HG02852 (cell line): ENCODE measurements at regions not wholly inside any gene's neighbourhood (a gene's known extent, or its start where the extent isn't known, plus 50 kb on each side); places are given as distances from the start of the nearest gene placed in this dataset.

ENCODE experiments used
- ATAC-seq: cut with Tn5 transposase; IDR thresholded peaks from one replicate; pipeline ENCODE4 v1.9.1; 2021; ENCODE audit warnings: mild to moderate bottlenecking, moderate library complexity; ENCODE audit not compliant: unreplicated experiment

GRCh38 chr2:71826826-71827523 is 320.7 kb downstream of the CYP26B1 start:
- ATAC-seq, result no peak

- no peak for ATAC-seq
Measured at GRCh38 chr2:71826299-71826698, 321.4 kb downstream of the CYP26B1 start.

GRCh38 chr2:71824436-71824835 is 323.2 kb downstream of the CYP26B1 start:
- ATAC-seq, result no peak

GRCh38 chr2:71823526-71823925 is 324.1 kb downstream of the CYP26B1 start:
- ATAC-seq, result no peak

GRCh38 chr2:71822463-71822862 is 325.2 kb downstream of the CYP26B1 start:
- ATAC-seq, result no peak

- ATAC-seq, result no peak
Measured at GRCh38 chr2:71821856-71822255, 325.8 kb downstream of the CYP26B1 start.

GRCh38 chr2:71816815-71817214 is 330.8 kb downstream of the CYP26B1 start:
- no peak for ATAC-seq

- no peak for ATAC-seq
Measured at GRCh38 chr2:71815701-71816474, 331.8 kb downstream of the CYP26B1 start.

GRCh38 chr2:71814885-71815284 is 332.8 kb downstream of the CYP26B1 start:
- ATAC-seq, result no peak

GRCh38 chr2:71813807-71814470 is 333.7 kb downstream of the CYP26B1 start:
- no peak for ATAC-seq

- ATAC-seq, result no peak
Measured at GRCh38 chr2:71813315-71813714, 334.3 kb downstream of the CYP26B1 start.

- ATAC-seq, result no peak
Measured at GRCh38 chr2:71812736-71813135, 334.9 kb downstream of the CYP26B1 start.

GRCh38 chr2:71811726-71812125 is 335.9 kb downstream of the CYP26B1 start:
- ATAC-seq, result no peak

- ATAC-seq, result no peak
Measured at GRCh38 chr2:71811157-71811556, 336.5 kb downstream of the CYP26B1 start.

GRCh38 chr2:71807581-71808451 is 339.8 kb downstream of the CYP26B1 start:
- ATAC-seq, result no peak

GRCh38 chr2:71806432-71806831 is 341.2 kb downstream of the CYP26B1 start:
- peak; percentile 57 for ATAC-seq

- no peak for ATAC-seq
Measured at GRCh38 chr2:71804281-71804751, 343.3 kb downstream of the CYP26B1 start.

- ATAC-seq, result no peak
Measured at GRCh38 chr2:71803398-71803797, 344.3 kb downstream of the CYP26B1 start.

- no peak for ATAC-seq
Measured at GRCh38 chr2:71802556-71802955, 345.1 kb downstream of the CYP26B1 start.

- no peak for ATAC-seq
Measured at GRCh38 chr2:71801969-71802368, 345.7 kb downstream of the CYP26B1 start.

GRCh38 chr2:71801556-71801955 is 346.1 kb downstream of the CYP26B1 start:
- ATAC-seq, result no peak
